DMS79 (cell line): ENCODE measurements at regions not wholly inside any gene's neighbourhood (a gene's known extent, or its start where the extent isn't known, plus 50 kb on each side); places are given as distances from the start of the nearest gene placed in this dataset.

ENCODE experiments used
- DNase-seq: peaks from one replicate; lab custom pipeline; 2025; lab: John Stamatoyannopoulos, UW

- peak; percentile 8 for DNase-seq
Observed at GRCh38 chr14:54175298-54175942, 218.8 kb upstream of the BMP4 start.

GRCh38 chr14:54177019-54177418 is 219.8 kb upstream of the CDKN3 start:
- no peak for DNase-seq

GRCh38 chr14:54177641-54178621 is 218.9 kb upstream of the CDKN3 start:
- DNase-seq, result peak; percentile 17

DNA sequence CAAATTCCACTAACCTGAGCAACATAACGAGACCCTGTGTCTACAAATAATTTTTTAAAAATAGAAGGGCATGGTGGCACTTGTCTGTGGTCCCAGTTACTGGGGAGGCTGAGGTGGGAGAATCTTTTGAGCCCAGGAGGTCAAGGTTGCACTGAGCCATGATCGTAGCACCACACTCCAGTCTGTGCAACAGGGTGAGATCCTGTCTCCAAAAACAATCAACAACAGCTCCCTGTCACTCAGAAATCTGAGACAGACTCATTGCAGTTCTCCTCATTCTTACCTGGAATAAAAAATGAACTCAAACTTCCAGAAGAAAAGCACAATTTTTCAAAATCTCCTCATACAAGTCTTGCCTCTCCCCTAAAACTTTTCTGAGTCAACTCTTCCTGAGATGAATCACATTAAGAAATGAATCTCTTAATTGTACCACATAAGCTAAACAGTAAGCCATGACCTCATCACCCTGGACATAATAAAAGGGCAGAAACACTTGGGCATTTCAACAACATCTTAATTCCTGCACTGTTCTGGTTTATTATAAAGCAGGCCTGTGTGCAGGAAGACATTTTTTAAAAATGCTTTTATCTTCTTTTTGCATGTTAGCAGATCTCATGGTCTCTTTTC is 214.3 kb upstream of the CDKN3 start:
- DNase-seq, result no peak

DNA sequence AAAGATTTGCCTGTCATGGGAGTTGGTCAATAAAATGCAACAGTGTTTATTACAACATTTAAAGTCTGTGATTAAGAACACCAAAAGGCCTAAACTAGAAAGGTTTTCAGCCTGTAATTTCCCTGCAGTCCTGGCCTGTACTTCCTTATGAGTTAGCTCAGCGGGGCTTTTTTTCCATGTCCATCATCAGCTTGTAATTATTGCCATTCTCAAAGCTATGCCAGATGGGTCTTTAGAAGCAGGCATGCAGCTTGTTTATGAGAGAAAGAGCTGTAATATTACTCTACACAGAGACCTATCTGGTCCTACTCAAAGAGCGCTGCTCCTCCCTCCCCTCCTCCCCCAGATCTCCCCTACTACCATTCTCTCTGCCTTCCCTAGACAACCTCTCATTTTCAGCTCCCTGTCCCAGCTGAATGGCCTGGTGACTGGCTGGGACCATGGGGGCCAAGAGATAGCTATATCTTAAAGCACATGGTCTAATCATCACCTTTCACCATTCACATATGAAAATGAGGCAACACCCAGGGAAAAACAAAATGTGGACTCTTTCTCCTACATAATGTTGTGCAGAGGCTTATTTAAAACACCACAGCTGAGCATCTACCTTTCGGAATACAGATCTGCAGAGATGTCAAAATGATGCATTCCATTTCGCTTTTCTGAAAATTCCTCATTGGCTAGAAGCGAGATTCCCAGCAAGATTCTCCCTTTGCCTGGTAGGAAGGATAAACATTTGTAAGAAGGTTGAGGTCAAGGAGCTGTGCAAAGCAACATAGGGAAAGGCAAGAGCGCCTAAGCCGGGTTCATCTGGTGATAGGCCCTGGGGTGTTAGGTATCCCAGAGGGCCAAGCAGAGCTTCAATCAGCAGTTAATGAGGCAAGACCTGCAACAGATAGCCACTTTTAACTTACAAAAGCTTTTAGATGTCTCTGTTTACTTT is 209.7 kb upstream of the CDKN3 start:
- DNase-seq, result no peak

GRCh38 chr14:54188064-54188666 is 208.6 kb upstream of the CDKN3 start:
- DNase-seq, result no peak

DNA sequence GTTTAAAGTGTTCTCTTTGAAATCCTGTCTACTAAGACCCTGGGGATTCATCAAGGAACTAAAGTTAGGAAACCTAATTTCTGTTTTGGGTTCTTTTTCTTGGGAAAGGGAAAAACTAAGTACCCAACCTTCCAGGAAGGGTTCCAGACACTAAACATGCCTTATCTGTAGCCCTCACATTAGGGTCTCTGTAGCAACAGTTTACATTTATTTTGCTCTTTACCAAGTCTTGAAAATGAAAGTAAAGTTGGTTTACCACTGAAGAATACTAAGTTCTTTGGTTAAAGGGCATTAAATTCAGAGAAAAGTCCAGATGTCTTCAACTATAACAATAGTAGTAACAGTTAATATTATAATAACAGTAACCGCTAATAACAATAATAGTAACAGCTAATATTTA is 207.5 kb upstream of the CDKN3 start:
- DNase-seq, result no peak

DNA sequence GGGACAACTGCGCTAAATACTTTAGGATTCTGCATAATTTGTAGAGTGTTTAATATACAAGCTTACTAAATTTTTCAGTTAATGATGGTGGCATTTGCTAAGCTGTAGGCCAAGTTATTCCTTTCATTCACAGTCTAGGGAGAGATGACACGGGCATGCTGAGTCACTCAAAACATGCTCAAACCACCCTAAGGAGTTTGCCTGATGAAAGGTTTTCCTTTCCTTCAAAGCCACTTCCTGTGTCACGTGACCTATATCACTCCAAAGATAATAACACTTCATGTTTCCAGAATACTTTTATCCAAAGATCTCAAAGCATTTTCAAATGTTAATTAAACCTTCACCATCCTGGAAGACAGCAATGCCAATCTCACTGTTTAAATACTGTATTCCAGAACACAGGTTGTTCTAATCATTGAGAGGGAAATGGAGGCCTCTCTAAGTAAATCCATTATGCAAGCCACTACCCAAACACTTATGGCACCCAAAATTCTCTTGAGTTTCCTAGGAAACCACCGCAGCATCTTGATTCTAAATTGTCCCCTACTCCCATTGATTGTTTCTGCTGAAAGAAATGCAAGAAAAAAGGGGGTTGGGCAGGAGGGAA is 207.0 kb upstream of the CDKN3 start:
- peak; percentile 77 for DNase-seq

DNA sequence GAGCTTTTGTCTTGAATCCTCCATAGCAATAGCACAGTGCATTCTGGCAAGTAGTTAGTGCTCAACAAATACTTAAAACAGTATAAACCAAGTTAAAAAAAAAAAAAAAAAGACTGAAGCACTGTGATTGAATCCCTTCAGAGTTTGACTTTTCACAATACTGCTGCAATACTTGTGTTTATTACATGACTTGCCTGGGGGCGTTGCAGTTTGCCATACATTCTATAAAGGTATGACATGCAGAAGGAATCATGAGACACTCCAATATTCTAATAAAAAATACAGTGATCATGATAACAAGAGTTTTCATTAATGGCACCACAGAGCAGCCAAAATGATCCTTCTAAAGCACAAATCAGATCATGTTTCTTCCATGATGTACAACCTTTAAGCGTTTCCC is 205.0 kb upstream of the CDKN3 start:
- DNase-seq, result no peak

GRCh38 chr14:54192610-54193009 is 204.2 kb upstream of the CDKN3 start:
- no peak for DNase-seq

DNA sequence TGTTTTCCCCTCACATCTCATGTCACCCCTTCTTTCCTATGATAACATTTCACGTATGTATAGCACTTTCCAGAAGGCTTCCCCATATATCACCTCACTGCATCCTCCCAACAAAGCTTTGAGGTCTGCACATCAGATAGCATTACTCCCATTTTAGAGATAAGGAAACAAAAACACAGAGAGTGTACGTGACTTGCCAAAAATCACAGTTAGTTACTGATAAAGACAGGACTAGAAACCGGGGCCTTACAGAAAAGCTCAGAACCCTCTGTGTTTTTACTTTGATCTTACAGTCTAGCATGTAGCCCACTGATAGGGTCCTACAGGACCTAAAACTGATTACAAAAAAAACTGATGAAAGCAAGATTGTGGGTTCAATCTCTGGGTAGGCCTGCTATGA is 202.9 kb upstream of the CDKN3 start:
- DNase-seq, result no peak

DNA sequence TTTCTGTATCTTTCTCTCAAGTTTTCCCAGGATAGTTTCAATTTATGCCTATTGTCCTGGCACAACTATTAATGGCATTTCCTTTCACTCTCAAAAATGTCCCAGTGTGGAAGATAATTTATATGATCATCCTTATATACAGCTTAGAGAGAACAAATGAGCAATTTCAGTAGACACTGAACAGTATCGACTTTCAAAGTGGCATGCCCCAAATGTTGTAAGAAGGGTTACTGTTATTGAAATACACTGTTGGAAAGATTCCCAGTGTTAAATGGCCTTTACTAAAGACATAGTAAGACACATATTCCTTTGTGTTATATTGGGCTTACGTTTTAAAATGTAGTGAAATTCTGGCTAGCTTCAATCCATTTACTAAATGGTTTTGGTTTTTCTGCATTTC is 202.3 kb upstream of the CDKN3 start:
- DNase-seq, result no peak

DNA sequence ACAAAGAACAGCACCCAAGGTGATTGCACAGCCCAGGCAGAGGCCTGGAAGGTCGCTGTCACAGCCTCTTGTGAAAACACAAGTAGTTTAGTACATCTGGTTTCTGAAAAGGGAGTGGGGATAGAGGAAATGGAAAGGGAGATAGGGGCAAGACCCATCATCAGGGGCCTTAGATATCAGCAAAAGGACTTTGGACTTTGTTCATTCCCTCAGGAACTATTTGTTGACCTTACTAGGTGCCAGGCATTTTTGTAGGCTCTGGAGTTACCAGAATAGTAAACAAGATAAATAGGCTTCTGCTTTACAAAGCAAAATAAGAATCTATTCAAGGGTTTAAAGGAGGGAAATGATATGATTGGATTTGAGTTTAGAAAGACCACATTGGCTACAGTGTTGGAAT is 199.4 kb upstream of the CDKN3 start:
- no peak for DNase-seq

DNA sequence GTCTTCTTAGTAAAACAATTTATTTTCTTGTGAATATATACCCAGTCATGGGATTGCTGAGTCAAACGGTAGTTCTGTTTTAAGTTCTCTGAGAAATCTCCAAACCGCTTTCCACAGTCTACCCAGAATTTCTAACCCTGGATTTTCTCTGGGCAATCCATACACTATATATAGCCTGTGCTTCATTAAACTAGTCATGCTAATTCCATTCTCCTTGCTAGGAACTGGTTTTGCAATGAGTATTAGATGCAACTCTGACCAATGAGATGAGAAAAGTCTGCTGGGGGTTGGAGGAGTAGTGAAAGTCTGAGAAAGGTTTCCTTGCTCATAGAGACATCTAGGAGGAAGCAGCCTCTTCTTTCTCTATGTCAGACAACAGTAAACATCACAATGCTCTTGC is 196.1 kb upstream of the CDKN3 start:
- no peak for DNase-seq

- DNase-seq, result no peak
Observed at GRCh38 chr14:54202288-54202687, 194.5 kb upstream of the CDKN3 start.

DNA sequence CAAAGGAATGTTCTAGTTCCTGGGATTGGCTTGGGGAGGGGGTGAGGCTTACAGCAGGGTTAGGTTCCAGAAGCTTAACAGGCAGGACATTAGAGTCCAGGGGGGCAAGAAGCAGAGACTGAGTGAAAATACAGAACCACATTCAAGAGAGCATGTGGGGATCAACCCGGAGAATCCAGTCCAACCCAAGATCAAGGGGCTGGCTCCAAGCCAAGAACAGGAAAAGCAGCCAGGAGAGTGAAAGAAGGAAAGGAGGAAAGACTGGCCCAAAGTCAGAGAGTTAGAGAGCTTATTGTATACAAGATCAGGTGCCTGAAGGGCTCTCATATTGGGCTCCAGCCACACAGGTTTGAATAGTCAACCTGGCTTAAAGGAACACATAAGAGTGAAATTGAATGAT is 190.3 kb upstream of the CDKN3 start:
- peak; percentile 23 for DNase-seq

- DNase-seq, result no peak
Observed at GRCh38 chr14:54207075-54207474, 189.7 kb upstream of the CDKN3 start.

GRCh38 chr14:54207476-54208462 is 189.0 kb upstream of the CDKN3 start:
- no peak for DNase-seq

- no peak for DNase-seq
Observed at GRCh38 chr14:54208751-54209150, 188.1 kb upstream of the CDKN3 start.
